HG02763 (cell line): ENCODE measurements at regions not wholly inside any gene's neighbourhood (a gene's known extent, or its start where the extent isn't known, plus 50 kb on each side); places are given as distances from the start of the nearest gene placed in this dataset.
"Not testable (repeated sequence)": the region's sequence is repeated elsewhere in the genome, so short reads cannot be mapped to it uniquely, and the experiment has no call there.

ENCODE experiments used
- ATAC-seq: cut with Tn5 transposase; IDR thresholded peaks from one replicate; pipeline ENCODE4 v1.9.1; 2021; ENCODE audit warnings: mild to moderate bottlenecking, moderate library complexity; ENCODE audit not compliant: unreplicated experiment

DNA sequence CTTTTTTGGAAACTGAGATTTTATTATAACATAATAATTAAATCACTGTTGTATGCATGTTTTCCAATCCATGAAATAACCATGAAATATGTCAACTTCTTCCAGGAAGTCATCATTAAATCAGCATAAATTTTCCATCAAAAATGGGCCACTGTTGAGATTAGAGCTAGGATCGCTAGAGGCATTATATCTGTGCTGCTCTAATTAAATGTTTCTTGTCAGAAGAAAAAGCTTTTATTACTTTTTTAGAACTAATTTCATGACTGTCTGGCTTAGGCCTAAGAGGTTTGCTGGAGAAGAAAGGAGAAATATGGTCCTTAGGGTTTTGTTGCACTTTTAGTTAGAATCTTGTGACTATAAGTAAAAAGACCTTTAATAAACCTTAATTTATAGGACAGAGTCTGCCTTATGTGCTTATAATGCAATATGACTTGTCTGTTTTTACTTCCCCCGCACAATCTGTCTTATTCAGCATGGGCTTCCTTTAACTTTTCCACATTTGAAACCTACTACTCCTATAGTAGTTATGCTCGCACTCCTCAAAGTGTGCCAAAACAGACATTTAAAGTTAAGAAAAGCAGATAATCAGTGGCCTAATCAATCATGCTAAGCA, 363.4 kb upstream of the GCFC2 start:
- ATAC-seq, result no peak

DNA sequence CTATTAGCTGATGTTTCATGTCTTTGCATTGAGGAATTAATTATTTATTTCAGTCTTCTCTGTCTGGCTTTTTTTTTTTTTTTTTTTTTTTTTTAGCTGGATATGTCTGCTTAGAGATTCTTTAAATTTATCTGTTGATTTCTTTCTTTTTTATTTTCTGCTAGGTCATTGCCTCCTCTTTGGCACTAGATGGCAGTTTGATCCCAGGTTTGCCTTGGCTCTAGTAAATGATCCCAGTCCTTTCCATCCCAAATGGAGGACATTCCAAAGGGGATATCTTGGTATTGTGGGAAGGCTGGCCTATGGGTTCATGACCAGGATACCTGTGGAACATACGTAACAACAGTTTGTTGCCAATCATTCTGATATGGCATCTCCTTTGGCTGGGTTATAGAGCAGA, 339.5 kb upstream of the GCFC2 start:
- ATAC-seq, result no peak

DNA sequence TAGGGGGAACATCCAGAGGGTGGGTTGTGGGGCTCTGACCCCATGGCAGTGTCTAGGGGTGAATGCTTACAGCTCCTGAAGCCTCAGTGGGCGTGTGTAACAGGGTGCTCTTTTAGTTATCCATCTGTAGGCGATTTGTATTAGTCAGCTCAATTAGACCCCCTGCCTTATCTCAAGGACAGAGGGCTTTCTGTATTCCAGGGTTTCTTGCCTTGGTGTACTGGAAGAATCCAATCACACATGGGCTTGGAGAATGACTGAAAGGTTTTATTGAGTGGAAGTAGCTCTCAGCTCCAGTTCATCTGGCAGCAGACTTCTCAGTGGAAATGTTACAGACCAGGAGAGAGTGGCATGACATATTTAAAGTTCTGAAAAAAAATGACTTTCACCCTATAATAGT, 334.0 kb upstream of the GCFC2 start:
- ATAC-seq, result no peak

DNA sequence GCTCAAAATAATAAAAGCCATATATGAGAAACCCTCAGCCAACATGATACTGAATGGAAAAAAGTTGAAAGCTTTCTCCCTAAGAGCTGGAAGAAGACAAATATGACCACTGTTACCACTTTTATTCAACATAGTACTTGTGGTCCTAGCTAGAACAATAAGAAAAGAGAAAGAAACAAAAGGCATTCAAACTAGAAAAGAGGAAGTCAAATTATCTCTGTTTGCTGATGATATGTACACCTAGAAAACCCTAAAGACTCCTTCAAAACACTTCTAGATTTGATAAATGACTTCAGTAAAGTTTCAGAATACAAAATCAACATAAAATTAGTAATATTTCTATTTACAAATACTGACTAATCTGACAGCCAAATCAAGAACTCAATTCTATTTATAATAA, 328.8 kb upstream of the GCFC2 start:
- ATAC-seq, result no peak

DNA sequence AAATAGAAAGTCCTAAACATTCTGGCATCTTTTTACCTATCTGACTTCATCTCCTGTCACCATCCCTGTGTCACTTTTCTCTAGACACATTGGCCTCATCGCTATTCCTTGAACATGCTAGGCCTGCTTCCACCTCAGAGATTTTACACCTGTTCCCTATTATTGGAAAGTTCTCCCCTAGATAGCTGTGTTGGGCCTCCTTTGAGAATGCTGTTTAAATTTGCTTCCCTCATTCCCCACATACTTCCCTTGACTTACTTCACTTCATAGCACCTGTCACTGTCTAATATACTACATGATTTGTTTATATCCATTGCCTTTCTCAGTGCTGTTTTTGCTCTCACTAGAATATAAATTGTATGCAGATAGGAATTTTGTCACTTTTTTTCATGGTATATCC, 317.0 kb upstream of the GCFC2 start:
- no peak for ATAC-seq

DNA sequence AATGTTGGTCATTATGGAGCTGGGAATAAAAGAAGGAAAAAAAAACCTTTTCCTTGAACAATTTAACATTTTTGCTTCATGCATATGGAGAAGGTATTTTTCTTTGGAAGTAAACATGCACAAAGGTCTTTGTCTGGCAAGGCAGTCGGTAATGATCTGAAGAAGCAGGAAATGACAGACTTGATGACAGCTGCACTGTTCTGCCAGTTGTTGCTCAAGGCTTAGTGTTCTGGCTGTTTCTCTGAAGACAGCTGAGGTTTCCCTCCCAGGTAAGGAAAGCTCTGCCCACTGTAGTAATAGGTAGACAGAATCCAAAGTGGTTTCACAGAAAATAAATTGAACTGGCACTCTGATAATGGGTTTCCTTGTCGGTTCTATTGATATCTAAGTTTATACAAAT, 308.4 kb upstream of the GCFC2 start:
- no peak for ATAC-seq

DNA sequence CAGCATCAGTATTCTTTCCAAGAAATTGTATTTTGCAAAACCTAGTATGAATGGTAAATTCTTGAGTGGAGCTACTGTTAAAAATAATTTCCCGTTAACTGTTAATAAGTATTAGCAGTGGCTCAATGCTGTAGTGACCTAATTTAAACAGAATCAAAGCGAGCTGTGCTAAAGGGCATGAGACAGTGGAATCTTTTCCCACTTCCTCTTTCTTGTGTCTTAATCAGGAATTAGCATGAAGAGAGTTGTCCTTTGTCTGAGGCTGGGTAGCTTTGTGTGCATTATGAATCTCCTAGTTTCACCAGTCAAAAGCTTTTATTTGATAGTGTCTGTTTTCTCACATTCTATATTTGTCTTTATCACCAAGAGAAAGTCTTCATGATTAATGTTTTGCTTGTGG, 298.8 kb upstream of the GCFC2 start:
- ATAC-seq, result no peak

DNA sequence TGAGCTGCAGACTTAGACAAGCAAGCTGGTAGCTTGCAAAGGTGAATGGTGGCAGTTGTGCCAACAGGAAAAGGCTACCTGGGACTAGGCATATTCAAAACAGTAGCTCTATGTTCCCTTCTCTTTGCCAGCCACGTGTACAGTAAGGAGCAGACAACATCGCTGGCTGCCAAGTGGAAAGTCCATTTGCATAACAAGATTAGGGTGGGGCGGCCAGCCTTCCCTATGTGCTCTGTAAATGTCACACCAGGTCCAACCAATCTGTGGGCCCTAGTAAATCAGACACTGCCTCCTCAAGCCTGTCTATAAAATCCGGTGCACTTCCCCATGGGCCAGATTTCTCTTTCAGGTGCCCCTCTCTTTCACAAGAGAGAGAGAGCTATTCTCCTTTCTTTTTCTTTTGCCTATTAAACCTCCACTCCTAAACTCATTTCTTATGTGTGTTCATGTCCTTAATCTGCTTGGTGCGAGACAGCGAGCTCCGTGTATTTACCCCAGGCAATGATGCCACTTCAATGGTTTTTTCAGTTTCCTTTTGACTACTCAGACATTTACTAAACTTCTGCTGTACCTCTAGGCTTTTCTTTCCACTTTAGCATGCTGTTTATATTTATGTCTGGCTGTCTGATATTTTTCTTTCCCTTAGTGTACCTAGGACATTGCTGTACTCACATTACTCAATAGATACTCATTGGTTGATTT, 297.4 kb upstream of the GCFC2 start:
- ATAC-seq, result no peak

DNA sequence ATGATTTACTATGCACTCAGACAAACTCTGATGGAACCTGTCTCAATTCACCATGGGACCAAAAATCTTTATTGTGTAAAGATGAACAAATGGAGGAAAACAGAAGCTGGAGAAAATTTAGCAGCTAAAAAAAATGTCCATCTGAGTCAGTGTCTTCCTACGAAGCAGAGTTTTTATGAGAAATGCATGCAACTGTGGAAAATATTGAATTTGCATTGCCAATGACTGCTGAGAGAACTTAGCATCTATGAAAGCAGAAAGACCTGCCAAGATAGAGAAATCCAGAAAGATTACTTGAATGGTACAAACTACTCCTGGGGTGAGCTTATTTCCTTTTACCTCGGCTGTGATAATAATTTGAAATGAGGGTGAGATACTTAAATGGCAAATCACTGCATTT, 289.7 kb upstream of the GCFC2 start:
- no peak for ATAC-seq

DNA sequence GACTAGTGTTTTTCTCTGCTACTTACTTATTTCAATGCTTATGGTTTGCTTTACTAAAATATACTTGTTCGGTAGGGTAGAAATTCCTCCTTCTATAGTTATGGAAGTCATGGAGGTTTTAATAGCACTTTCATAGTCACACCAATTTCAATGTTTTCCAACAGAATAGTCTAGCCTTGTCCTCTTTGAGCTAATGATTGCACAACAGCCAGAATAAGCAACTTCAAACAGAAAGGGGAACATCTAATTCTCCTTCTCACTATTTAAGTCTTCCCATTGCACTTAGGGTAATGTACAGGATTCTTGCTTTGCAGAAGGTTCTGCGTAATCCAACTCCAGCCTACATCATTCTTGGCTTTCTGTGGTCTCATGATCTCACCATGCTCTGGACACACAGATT, 287.7 kb upstream of the GCFC2 start:
- ATAC-seq, result no peak

DNA sequence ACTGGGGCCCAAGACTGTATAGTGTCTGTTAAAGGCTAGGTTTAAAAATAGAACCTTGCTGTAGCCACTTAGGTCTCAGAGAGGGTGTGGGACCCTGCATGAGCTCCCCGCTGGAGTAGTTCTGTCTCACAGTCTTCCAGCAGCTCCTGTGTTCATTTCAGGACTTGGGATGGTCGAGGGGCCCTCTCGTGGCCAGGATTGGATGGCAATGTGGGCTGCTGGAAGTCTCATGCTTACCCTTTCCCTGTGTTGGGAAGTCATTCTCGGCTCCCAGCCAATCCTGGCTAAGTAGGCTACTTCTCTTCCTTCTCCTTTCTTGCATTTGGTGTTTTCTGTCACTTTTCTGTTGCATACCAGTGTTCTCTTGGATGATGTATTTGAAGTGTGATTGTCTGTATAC, 284.0 kb upstream of the GCFC2 start:
- ATAC-seq, result no peak

DNA sequence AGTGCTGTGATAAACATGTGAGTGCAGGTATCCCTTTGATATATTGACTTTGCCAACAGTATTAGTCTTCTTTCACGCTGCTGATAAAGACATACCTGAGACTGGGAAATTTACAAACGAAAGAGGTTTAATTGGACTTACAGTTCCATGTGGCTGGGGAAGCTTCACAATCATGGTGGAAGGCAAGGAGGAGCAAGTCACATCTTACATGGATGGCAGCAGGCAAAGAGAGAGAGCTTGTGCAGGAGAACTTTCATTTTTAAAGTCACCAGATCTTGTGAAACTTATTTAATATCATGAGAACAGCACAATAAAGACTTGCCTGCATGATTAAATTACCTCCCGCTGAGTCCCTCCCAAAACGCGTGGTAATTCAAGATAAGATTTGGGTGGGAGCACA, 277.9 kb upstream of the GCFC2 start:
- ATAC-seq, result not testable (repeated sequence)

DNA sequence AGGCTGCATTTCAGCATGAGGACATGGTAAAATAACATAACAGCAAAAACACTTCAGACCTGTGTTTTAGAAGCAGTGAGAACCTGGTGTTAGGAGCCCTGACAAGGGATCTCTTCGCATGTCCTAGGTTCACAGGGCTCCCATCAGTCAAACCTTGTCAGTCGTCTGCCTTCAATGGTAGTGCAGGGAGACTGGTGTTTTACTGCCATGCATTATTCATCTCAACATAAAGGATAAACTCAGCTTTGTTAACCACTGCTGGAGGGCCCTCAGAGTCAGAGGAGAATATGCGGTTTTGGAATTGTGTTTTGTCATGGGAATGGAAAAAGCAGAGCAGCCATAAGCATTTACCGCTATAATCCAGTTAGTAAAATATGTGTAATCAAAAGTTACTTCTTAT, 275.9 kb upstream of the GCFC2 start:
- no peak for ATAC-seq

DNA sequence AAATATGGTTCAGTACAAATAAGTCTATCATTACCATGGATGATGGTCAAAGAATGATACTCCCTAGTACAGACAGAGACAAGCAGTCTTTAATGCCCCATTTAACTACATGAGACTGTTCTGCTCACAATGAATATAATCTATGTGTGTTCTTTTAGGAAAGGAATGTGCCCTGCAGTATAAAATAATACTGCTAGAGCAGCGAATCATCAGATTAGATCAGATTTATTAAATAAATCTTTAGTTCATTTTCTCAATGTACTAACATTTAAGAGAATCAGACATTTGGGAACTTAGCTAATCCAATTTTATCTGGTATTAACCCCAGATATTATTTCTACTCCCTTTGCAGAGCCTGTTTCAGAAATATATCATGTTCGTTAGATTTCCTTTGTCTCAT, 272.0 kb upstream of the GCFC2 start:
- no peak for ATAC-seq

DNA sequence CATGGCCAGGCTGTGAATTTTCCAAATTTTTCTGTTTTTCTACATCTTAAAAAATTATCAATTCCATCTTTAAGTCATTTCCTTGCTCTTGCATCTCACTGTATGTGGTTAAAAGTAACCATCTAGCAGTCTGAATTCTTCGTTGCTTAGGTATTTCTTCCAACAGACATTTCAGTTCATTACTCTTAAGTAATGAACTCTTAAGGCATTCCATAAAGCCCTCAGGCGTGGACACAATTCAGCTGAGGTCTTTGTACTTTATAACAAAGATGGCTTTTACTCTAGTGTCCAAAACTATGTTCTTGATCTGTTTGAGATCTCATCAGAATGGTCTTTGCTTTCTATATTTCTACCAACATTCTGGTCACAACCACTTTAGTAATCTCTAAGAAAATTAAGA, 253.9 kb upstream of the GCFC2 start:
- no peak for ATAC-seq

DNA sequence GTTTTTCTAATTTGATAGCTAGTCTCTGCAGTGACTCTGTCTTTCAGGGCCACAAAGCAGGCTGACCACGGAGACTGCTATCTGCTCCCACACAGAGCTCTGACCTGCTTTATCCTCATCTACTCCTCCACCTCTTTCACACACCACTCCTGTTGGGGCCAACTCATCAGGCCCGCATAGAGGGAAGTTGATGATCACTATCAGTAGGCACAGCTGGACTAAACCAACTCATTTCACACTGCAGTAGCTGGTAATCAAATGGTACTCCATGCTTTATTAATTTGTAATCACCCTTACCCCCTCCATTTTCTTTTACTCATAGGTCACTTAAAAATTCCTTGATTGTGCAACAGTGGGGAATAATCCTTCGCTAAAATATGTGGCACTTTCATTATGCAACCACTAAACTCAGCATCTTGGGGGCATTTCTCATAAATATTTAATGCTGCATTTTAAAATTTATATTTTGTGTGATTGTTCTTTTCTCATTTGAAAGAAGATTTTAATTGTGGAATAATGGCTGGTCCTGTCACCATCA, 249.8 kb upstream of the GCFC2 start:
- no peak for ATAC-seq

DNA sequence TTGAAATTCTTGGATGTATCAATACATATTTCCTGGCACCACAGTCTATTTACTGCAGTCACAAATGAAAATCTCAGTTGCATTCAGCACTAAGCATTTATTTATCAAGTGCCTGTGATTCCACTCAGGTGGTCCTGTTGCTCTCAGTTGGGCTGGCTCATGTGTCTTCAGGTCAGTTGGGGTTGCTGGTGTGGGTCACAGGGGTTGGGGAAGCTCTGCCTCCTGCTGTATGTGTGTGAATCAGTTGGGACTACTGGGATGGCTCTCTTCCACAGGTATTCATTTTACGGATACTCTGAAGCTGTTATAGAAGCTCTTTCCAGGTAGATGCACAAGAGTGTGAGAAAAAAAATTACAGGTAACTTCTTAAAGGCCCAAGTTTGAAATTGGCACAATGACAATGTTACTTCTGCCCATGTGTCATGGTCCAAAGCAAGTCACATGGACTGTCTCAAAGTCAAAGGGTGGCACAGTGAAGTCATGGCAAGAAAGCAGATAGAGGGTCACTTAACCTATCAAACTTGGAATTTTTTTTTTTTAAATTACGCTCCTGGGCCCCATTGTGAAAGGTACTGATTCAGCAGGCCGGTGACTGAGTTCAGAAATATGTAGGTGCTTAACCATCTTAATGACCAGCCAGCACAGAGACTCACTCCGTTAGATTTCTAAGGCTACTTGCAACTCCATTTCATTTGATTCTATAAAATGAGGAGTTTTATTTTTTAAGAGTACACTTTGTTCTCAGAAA, 249.2 kb upstream of the GCFC2 start:
- no peak for ATAC-seq

DNA sequence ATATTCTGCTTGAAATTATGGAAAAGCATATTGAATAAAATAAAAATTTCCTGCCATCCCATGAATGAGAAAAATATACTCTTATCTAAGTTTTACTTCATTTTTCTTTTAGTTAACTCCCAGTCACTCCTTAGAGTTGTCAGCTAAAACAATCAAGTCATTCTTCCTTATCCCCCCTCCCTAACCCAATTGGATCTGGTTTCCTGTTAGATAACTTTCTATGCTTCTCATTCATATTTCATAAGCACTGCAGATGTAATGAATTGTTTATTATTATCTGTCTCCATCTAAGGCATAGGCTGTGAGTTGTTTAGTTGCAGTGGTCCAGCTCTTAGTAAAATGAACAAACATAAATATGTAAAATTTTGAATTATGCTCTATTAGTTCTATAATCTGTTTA, 244.0 kb upstream of the GCFC2 start:
- no peak for ATAC-seq

DNA sequence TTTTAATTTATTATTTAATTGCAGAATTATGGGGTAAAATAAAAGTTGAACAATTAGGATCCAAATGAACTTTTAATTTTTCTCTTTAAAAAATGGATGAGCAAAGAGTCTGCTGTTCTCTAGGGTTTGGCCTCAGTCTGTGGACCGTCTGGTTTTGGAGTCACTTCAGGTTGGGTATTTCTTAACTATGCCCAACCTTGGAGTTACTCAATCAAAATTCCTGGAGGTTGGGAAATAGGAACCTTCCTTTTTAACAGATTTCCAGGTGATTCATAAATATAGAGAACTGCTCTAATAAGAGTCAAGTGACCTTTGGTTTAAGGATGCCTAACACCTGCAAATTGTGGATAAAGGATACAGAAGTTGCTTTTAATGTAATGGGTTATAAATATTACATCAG, 241.5 kb upstream of the GCFC2 start:
- no peak for ATAC-seq

DNA sequence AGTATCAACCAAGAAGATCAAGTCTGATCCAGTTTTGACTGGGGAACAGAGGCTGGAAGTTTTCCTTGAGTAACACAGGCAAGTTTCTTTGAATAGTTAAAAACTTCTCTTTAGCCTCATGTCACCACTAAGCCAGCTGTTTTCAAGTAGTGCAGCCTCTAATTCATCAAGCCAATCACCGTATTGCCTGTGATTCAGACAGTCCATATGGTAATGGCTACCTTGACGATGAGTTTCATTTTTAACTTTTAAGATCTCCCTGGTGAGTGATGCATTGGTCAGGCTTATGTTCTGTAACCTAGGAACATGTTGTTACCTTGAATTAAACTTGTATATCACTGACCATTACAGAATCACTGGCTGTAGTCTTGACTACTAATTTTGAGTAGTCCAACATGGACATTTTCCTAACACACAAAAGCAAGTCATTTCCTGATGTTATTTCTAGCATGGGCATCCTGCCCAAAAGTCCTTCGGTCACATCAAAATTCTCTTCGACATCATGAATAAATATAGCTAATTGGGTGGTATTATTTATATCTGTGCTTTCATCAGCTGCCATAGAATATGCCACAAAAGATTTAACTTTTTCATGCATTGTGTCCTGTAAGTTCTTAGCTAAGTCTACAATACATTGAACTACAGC, 238.8 kb upstream of the GCFC2 start:
- no peak for ATAC-seq

DNA sequence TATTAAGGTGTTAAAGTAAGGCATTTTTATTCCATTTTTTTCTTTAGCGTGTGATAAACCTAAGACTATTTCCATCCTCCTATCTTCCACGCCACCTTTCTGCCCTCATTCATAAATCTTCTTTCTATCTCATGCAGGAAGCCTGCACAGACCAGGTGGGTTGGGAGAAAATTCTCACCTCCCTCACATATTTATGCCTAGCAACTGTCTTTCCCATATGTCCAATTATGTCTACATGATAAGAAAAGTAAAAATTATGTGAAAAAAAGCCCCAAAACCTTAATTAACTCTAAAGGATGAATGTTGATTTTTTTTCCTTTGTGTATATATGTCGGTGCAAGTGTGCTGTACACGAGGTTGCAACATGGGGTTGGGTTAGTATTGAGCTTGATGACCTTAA, 225.6 kb upstream of the GCFC2 start:
- ATAC-seq, result no peak

DNA sequence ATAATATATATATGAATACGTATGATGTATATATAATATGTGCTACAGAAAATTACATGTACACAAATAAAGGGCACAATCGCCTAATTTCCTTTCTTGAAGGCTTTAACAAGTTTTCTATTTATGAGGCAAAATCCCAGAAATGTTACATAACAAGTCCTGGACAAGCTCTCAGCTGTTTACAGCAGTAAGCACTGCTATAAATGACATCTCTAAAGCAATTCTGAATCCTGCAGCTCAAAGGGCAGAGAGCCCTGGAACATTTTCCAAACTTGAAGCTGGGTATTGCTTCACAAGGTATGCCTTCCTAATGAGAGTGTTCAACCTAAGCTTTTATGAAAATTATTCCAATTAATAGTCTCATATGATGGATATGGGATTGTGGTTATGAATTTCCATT, 222.3 kb upstream of the GCFC2 start:
- ATAC-seq, result no peak
